DOHH2 (cell line): ENCODE measurements at regions not wholly inside any gene's neighbourhood (a gene's known extent, or its start where the extent isn't known, plus 50 kb on each side); places are given as distances from the start of the nearest gene placed in this dataset.

Source experiments
- H3F3A ChIP-seq: fragments of 200-600 bp; sonication (generic), shearing (Covaris generic); 2 replicates; pipeline ENCODE4 v1.6.0; 2016; ENCODE audit warnings: antibody characterized with exemption, mild to moderate bottlenecking; ENCODE audit not compliant: control insufficient read depth, insufficient read depth
- H3K27ac ChIP-seq: fragments of 200-600 bp; sonication (generic); 2 replicates; pipeline ENCODE4 v1.5.1; 2014; ENCODE audit warnings: low read depth, mild to moderate bottlenecking, low read length, moderate library complexity
- H3K27me3 ChIP-seq: fragments of 200-600 bp; sonication (generic); 2 replicates; pipeline ENCODE4 v1.6.1; 2014; ENCODE audit warnings: mild to moderate bottlenecking, low read length, mixed read lengths; ENCODE audit not compliant: control insufficient read depth
- H3K36me3 ChIP-seq: fragments of 200-600 bp; sonication (generic); 2 replicates; pipeline ENCODE4 v1.6.1; 2014; ENCODE audit warnings: mild to moderate bottlenecking, low read length, moderate library complexity, mixed read lengths; ENCODE audit not compliant: control insufficient read depth
- H3K4me1 ChIP-seq: fragments of 200-600 bp; sonication (generic); 2 replicates; pipeline ENCODE4 v1.6.1; 2014; ENCODE audit warnings: mild to moderate bottlenecking, low read length, mixed read lengths; ENCODE audit not compliant: control insufficient read depth
- H3K4me2 ChIP-seq: fragments of 200-600 bp; sonication (generic); 2 replicates; pipeline ENCODE4 v1.6.0; 2014; ENCODE audit warnings: mild to moderate bottlenecking, low read length, moderate library complexity
- H3K4me3 ChIP-seq: fragments of 200-600 bp; sonication (generic); 2 replicates; pipeline ENCODE4 v1.5.1; 2014; ENCODE audit warnings: mild to moderate bottlenecking, low read length, mixed read lengths
- H3K79me2 ChIP-seq: fragments of 200-600 bp; sonication (generic); 2 replicates; pipeline ENCODE4 v1.6.1; 2014; ENCODE audit warnings: mild to moderate bottlenecking, low read length, mixed read lengths; ENCODE audit not compliant: control insufficient read depth
- H3K9me2 ChIP-seq: fragments of 200-600 bp; sonication (generic); replicated peaks from 2 replicates; pipeline ENCODE4 v1.6.1; 2014; ENCODE audit warnings: mild to moderate bottlenecking, low read length, mixed read lengths; ENCODE audit not compliant: control insufficient read depth
- H3K9me3 ChIP-seq: fragments of 200-600 bp; sonication (generic); 2 replicates; pipeline ENCODE4 v1.6.1; 2014; ENCODE audit warnings: antibody characterized with exemption, low read length, mixed read lengths; ENCODE audit not compliant: control insufficient read depth, insufficient read depth
- H4K20me1 ChIP-seq: fragments of 200-600 bp; sonication (generic); 2 replicates; pipeline ENCODE4 v1.6.0; 2014; ENCODE audit warnings: low read depth, mild to moderate bottlenecking, antibody characterized with exemption, low read length, moderate library complexity; ENCODE audit not compliant: control insufficient read depth, insufficient read depth
- CTCF ChIP-seq: fragments of 200-600 bp; sonication (generic); IDR thresholded peaks from one replicate; pipeline ENCODE4 v1.5.1; 2014; ENCODE audit warnings: antibody characterized with exemption, mild to moderate bottlenecking, low read depth, low read length; ENCODE audit not compliant: poor library complexity, severe bottlenecking
- EZH2phosphoT487 ChIP-seq: fragments of 200-600 bp; sonication (generic); IDR thresholded peaks from 2 replicates; pipeline ENCODE4 v1.6.1; 2017; ENCODE audit warnings: borderline replicate concordance, mild to moderate bottlenecking, antibody characterized with exemption, low read length, moderate library complexity, mixed read lengths

- no peaks in the 10 kb centered on the region for H3K9me2 ChIP-seq
- H3K9me3 ChIP-seq: no peaks in the 10 kb centered on the region
- no peak for TF ChIP-seq EZH2phosphoT487
- TF ChIP-seq CTCF: no peak
- no peaks in the 10 kb centered on the region for H3K36me3 ChIP-seq
- no peaks in the 10 kb centered on the region for H3K27me3 ChIP-seq
- no peak overlapping the region for H3K27ac ChIP-seq
- H3K4me2 ChIP-seq: no peak overlapping the region
- no peaks in the 10 kb centered on the region for H3K79me2 ChIP-seq
- no peak overlapping the region for H3K4me3 ChIP-seq
- no peaks in the 10 kb centered on the region for H3F3A ChIP-seq
- H4K20me1 ChIP-seq: no peaks in the 10 kb centered on the region
- H3K4me1 ChIP-seq: no peaks in the 10 kb centered on the region
Measured at GRCh38 chr4:44002368-44002767, 446.2 kb downstream of the KCTD8 start.

DNA sequence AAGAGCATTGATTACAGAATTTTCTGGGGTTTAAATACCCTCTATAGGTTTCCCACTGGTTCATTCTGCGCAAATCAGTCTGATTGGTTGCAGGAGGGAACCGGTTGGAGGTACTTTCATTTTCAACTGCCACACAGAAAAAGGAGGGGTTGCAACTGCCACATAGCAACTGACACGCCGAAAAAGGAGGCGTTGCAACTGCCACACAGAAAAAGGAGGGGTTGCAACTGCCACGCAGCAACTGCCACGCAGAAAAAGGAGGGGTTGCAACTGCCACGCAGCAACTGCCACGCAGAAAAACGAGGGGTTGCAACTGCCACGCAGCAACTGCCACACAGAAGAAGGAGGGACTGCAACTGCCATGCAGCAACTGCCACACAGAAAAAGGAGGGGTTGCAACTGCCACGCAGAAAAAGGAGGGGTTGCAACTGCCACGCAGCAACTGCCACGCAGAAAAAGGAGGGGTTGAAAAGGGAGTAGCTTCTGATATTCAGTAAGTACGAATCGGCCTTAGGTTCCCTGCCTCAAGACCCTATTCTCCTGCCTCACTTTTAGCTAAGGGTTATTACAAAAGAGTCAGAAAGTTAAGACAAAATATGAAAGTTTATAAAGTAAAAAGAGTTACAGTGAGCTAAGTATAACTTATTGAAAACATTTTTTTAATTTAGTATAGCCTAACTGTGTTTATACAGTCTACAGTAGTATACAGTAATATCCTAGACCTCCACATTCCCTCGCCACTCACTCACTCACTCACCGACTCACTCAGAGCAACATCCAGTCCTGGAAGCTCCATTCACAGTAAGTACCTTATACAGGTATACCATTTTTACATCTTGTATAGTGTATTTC lies 431.8 kb downstream of the KCTD8 start:
- no peak overlapping the region for H3K27ac ChIP-seq
- no peaks in the 10 kb centered on the region for H3K4me1 ChIP-seq
- no peaks in the 10 kb centered on the region for H3K79me2 ChIP-seq
- H3K4me2 ChIP-seq: no peak overlapping the region
- no peaks in the 10 kb centered on the region for H3F3A ChIP-seq
- no peaks in the 10 kb centered on the region for H4K20me1 ChIP-seq
- no peaks in the 10 kb centered on the region for H3K9me3 ChIP-seq
- no peak for TF ChIP-seq EZH2phosphoT487
- TF ChIP-seq CTCF: no peak
- H3K9me2 ChIP-seq: no peaks in the 10 kb centered on the region
- H3K36me3 ChIP-seq: no peaks in the 10 kb centered on the region
- H3K27me3 ChIP-seq: no peaks in the 10 kb centered on the region
- no peak overlapping the region for H3K4me3 ChIP-seq

GRCh38 chr4:44017422-44017739 lies 431.2 kb downstream of the KCTD8 start:
- H3K9me3 ChIP-seq: no peaks in the 10 kb centered on the region
- H3K9me2 ChIP-seq: no peaks in the 10 kb centered on the region
- TF ChIP-seq CTCF (no peak), EZH2phosphoT487 (no peak)
- H3K4me3 ChIP-seq: no peak overlapping the region
- H3K4me2 ChIP-seq: no peak overlapping the region
- H3F3A ChIP-seq: no peaks in the 10 kb centered on the region
- H3K4me1 ChIP-seq: no peaks in the 10 kb centered on the region
- H3K27ac ChIP-seq: no peak overlapping the region
- H3K36me3 ChIP-seq: no peaks in the 10 kb centered on the region
- H4K20me1 ChIP-seq: no peaks in the 10 kb centered on the region
- no peaks in the 10 kb centered on the region for H3K27me3 ChIP-seq
- no peaks in the 10 kb centered on the region for H3K79me2 ChIP-seq

GRCh38 chr4:44019721-44020120 lies 428.9 kb downstream of the KCTD8 start:
- H3F3A ChIP-seq: no peaks in the 10 kb centered on the region
- no peaks in the 10 kb centered on the region for H3K79me2 ChIP-seq
- no peaks in the 10 kb centered on the region for H3K9me3 ChIP-seq
- no peaks in the 10 kb centered on the region for H4K20me1 ChIP-seq
- H3K4me3 ChIP-seq: no peak overlapping the region
- no peak overlapping the region for H3K27ac ChIP-seq
- H3K4me1 ChIP-seq: no peaks in the 10 kb centered on the region
- no peaks in the 10 kb centered on the region for H3K27me3 ChIP-seq
- H3K4me2 ChIP-seq: no peak overlapping the region
- no peaks in the 10 kb centered on the region for H3K9me2 ChIP-seq
- TF ChIP-seq EZH2phosphoT487: no peak
- no peak for TF ChIP-seq CTCF
- H3K36me3 ChIP-seq: no peaks in the 10 kb centered on the region
